Testis (tissue), 2 donors: ENCODE measurements at regions not wholly inside any gene's neighbourhood (a gene's known extent, or its start where the extent isn't known, plus 50 kb on each side); places are given as distances from the start of the nearest gene placed in this dataset.

ENCODE experiments used
- DNase-seq: peaks from one replicate; pipeline ENCODE4 v3.0.0-alpha.2; 2019
- H3K27ac ChIP-seq, 2 donors: fragments of 200-600 bp; sonication (generic); one replicate each; pipeline ENCODE4 v1.5.1; 2019
- H3K27me3 ChIP-seq: fragments of 200-600 bp; sonication (generic); one replicate; pipeline ENCODE4 v1.5.1; 2019
- H3K36me3 ChIP-seq: fragments of 200-600 bp; sonication (generic); one replicate; pipeline ENCODE4 v1.5.1; 2017; ENCODE audit warnings: low read depth; ENCODE audit errors: missing control alignments
- H3K4me1 ChIP-seq: fragments of 200-600 bp; sonication (generic); one replicate; pipeline ENCODE4 v1.5.1; 2019
- H3K4me3 ChIP-seq, 2 donors: fragments of 200-600 bp; sonication (generic); one replicate each; pipeline ENCODE4 v1.5.1; 2017 to 2019
- H3K9me3 ChIP-seq: fragments of 200-600 bp; sonication (generic); one replicate; pipeline ENCODE4 v1.5.1; 2017
- POLR2A ChIP-seq: fragments of 450-650 bp; IDR thresholded peaks from one replicate; pipeline ENCODE4 v1.6.1; 2017; ENCODE audit warnings: antibody characterized with exemption, mild to moderate bottlenecking, moderate library complexity
- WGBS, 2 donors: methylation state at CpG; one replicate each; pipeline ENCODE4 v1.1.5; 2018; 5-methylcytosine and 5-hydroxymethylcytosine counted together
- intact Hi-C: fragments of 100-400 bp; cut with DNase I; formaldehyde crosslinking; loops from one replicate; pipeline ENCODE4 v1.15.1; 2023; ENCODE audit warnings: low total_unique reads
- TF ChIP-seq, protein P1 (sequence below), 3 experiments: fragments of 450-650 bp in 2 of 3; fragments of 200-600 bp in 1 of 3; sonication (generic) in 1 of 3; IDR thresholded peaks; one replicate each; pipeline ENCODE4 v1.5.1; 2016 to 2019; ENCODE audit warnings: antibody characterized with exemption in 3 of 3, mild to moderate bottlenecking in 2 of 3, moderate library complexity in 1 of 3

- Histone ChIP-seq H3K27ac (no peak overlapping the region), H3K27me3 (no peaks in the 10 kb centered on the region), H3K9me3 (no peaks in the 10 kb centered on the region), H3K36me3 (no peaks in the 10 kb centered on the region), H3K4me3 (no peak overlapping the region), H3K4me1 (peaks cover 12% of the 10 kb centered on the region)
- intact Hi-C loops: no loop called here
- WGBS, 2 donors: 61 to 66% methylated on average over 13 to 16 of the region's 16 CpGs
- TF ChIP-seq, protein P1, sequence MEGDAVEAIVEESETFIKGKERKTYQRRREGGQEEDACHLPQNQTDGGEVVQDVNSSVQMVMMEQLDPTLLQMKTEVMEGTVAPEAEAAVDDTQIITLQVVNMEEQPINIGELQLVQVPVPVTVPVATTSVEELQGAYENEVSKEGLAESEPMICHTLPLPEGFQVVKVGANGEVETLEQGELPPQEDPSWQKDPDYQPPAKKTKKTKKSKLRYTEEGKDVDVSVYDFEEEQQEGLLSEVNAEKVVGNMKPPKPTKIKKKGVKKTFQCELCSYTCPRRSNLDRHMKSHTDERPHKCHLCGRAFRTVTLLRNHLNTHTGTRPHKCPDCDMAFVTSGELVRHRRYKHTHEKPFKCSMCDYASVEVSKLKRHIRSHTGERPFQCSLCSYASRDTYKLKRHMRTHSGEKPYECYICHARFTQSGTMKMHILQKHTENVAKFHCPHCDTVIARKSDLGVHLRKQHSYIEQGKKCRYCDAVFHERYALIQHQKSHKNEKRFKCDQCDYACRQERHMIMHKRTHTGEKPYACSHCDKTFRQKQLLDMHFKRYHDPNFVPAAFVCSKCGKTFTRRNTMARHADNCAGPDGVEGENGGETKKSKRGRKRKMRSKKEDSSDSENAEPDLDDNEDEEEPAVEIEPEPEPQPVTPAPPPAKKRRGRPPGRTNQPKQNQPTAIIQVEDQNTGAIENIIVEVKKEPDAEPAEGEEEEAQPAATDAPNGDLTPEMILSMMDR (IDR thresholded peaks at IDR 0.05): no peak
- TF ChIP-seq POLR2A: no peak
- peak; percentile 56 for DNase-seq
Measured at GRCh38 chr2:120473522-120474271, 127.8 kb downstream of the INHBB start.

GRCh38 chr2:120474486-120474885, 128.6 kb downstream of the INHBB start:
- WGBS, 2 donors: 93 to 97% methylated on average over 8 of the region's 8 CpGs
- Histone ChIP-seq H3K4me3 (no peak overlapping the region), H3K4me1 (peaks cover 11% of the 10 kb centered on the region), H3K9me3 (no peaks in the 10 kb centered on the region), H3K36me3 (no peaks in the 10 kb centered on the region), H3K27ac (no peak overlapping the region), H3K27me3 (no peaks in the 10 kb centered on the region)
- intact Hi-C loops: no loop called here
- TF ChIP-seq POLR2A: no peak
- TF ChIP-seq, protein P1 (IDR thresholded peaks at IDR 0.05): no peak
- DNase-seq: no peak

DNA sequence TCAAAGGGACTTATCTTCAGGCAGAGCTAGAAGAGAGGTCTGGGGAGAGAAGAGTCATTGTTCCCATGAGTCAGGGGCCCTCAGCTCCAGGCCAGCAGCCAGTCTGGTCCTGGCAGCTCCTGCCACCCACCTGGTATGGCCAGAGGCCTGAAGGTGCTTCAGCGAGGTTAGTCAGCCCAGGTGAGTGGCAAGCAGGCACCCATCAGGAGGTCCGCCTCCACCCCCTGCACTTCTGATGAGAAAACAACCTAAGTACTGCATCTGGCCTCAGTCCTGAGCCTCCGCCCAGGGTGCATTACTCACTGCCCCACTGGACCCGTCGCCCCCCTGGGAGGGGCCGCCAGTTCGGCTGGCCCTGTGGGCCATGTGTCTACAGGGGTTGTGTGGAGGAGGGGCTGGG, 130.2 kb downstream of the INHBB start:
- no peak for TF ChIP-seq POLR2A
- TF ChIP-seq, protein P1 (IDR thresholded peaks at IDR 0.05): no peak
- no peak overlapping the region for H3K27ac ChIP-seq
- WGBS, 2 donors: 85 to 95% methylated on average over 2 to 7 of the region's 7 CpGs

GRCh38 chr2:120477198-120477597, 131.3 kb downstream of the INHBB start:
- Histone ChIP-seq H3K4me1 (peaks cover 5% of the 10 kb centered on the region), H3K36me3 (no peaks in the 10 kb centered on the region), H3K27ac (no peak overlapping the region), H3K9me3 (no peaks in the 10 kb centered on the region), H3K4me3 (no peak overlapping the region), H3K27me3 (no peaks in the 10 kb centered on the region)
- intact Hi-C loops: no loop called here
- TF ChIP-seq POLR2A: no peak
- TF ChIP-seq, protein P1 (IDR thresholded peaks at IDR 0.05): no peak
- no peak for DNase-seq
- 100% methylated on average over 1 to 3 of the region's 3 CpGs for WGBS, 2 donors

More for the DNA sequence above, 130.2 kb downstream of the INHBB start:
- Histone ChIP-seq H3K27me3 (no peaks in the 10 kb centered on the region), H3K4me1 (peaks cover 5% of the 10 kb centered on the region), H3K4me3 (no peak overlapping the region), H3K36me3 (no peaks in the 10 kb centered on the region), H3K9me3 (no peaks in the 10 kb centered on the region)
- no peak for DNase-seq
- intact Hi-C loops: no loop called here
